K562 (cell line): ENCODE measurements at regions not wholly inside any gene's neighbourhood (a gene's known extent, or its start where the extent isn't known, plus 50 kb on each side); places are given as distances from the start of the nearest gene placed in this dataset.

Experiments used
- ATAC-seq: fragments of 200-7000 bp; cut with Tn5 transposase; 3 replicates; pipeline ENCODE4 v1.9.1; 2020; ENCODE audit warnings: moderate library complexity
- BruUV-seq: library from RNA; stranded (reverse); fragments of 400-500 nt; replicated peaks from 2 replicates; lab custom pipeline; 2021; lab: Mats Ljungman, UMichigan
- CTCF ChIA-PET: fragments of 300-600 bp; formaldehyde crosslinking; extraction: SDS; loops from one replicate; lab custom pipeline; 2021; ENCODE audit warnings: low intra/inter-chr PET ratio; lab: Yijun Ruan, JAX
- POLR2A ChIA-PET: fragments of 300-600, 350-650 bp; sonication (Branson Sonifier 250); formaldehyde crosslinking; extraction: SDS; loops from one replicate; lab custom pipeline; 2021; ENCODE audit warnings: antibody characterized with exemption, inconsistent platforms; lab: Yijun Ruan, JAX
- DNase-seq, 4 experiments: peaks; one replicate each; pipeline versions ENCODE4 v3.0.0 to v3.0.0-alpha.2; 2011 to 2018; ENCODE audit warnings: low spot score in 3 of 4, mixed read lengths in 3 of 4; ENCODE audit errors: extremely low read depth in 1 of 4
- FAIRE-seq: peaks from 2 replicates; lab custom pipeline; 2011; peaks lifted over from hg19 to GRCh38; lab: Jason Lieb, UNC
- H2AFZ ChIP-seq: 2 replicates; pipeline ENCODE4 v1.6.0; 2011; ENCODE audit warnings: low read depth, low read length, control low read depth, inconsistent platforms
- H3K27ac ChIP-seq: fragments of 200-600 bp; 3 replicates; pipeline ENCODE4 v1.8.0; 2011; ENCODE audit warnings: low read depth, mild to moderate bottlenecking, control low read depth, inconsistent platforms, low read length, moderate library complexity, mixed read lengths; ENCODE audit errors: extremely low read depth
- H3K27me3 ChIP-seq, 2 experiments: fragments of 300-600 bp in 1 of 2; 2 replicates in 1 of 2; 3 replicates in 1 of 2; pipeline versions ENCODE4 v1.6.0 to v1.8.0; 2011; ENCODE audit warnings: inconsistent platforms in 2 of 2, low read length in 2 of 2, mild to moderate bottlenecking in 1 of 2, mixed read lengths in 1 of 2, moderate library complexity in 1 of 2; ENCODE audit not compliant: control insufficient read depth in 2 of 2, insufficient read depth in 2 of 2
- H3K36me3 ChIP-seq: fragments of 300-600 bp; 3 replicates; pipeline ENCODE4 v1.8.0; 2011; ENCODE audit warnings: mild to moderate bottlenecking, low read length, inconsistent platforms; ENCODE audit not compliant: control insufficient read depth, insufficient read depth
- H3K4me1 ChIP-seq, 2 experiments: fragments of 200-600 bp in 1 of 2; replicated peaks in 1 of 2; 2 replicates in 1 of 2; 3 replicates in 1 of 2; pipeline versions ENCODE4 v1.5.1 to v1.8.0; 2011; ENCODE audit warnings: inconsistent platforms in 2 of 2, low read length in 2 of 2, mild to moderate bottlenecking in 1 of 2, mixed read lengths in 1 of 2, moderate library complexity in 1 of 2; ENCODE audit not compliant: control insufficient read depth in 2 of 2, insufficient read depth in 2 of 2
- H3K4me2 ChIP-seq: 2 replicates; pipeline ENCODE4 v1.6.1; 2011; ENCODE audit warnings: low read length, control low read depth, inconsistent platforms, mixed read lengths; ENCODE audit not compliant: insufficient read depth
- H3K4me3 ChIP-seq: fragments of 200-600 bp; sonication (generic), shearing (Covaris generic); 2 replicates; pipeline ENCODE4 v1.5.1; 2016; ENCODE audit warnings: control low read depth, inconsistent platforms
- H3K79me2 ChIP-seq: fragments of 200-600 bp; 3 replicates; pipeline ENCODE4 v1.8.0; 2011; ENCODE audit warnings: low read length, inconsistent platforms; ENCODE audit not compliant: control insufficient read depth, insufficient read depth
- H3K9ac ChIP-seq, 2 experiments: 2 replicates each; pipeline versions ENCODE4 v1.6.0 to v1.6.1; 2011; ENCODE audit warnings: low read depth in 2 of 2, low read length in 2 of 2, control low read depth in 1 of 2, inconsistent platforms in 1 of 2, mild to moderate bottlenecking in 1 of 2, mixed read lengths in 1 of 2; ENCODE audit not compliant: insufficient read depth in 1 of 2
- H3K9me1 ChIP-seq: one replicate; pipeline ENCODE4 v1.6.0; 2011; ENCODE audit warnings: inconsistent platforms, mild to moderate bottlenecking, low read length, moderate library complexity; ENCODE audit not compliant: control insufficient read depth, insufficient read depth
- H3K9me3 ChIP-seq: replicated peaks from 2 replicates; pipeline ENCODE4 v1.5.1; 2011; ENCODE audit warnings: low read depth, low read length, inconsistent platforms; ENCODE audit not compliant: control insufficient read depth, insufficient read depth
- H4K20me1 ChIP-seq: replicated peaks from 2 replicates; pipeline ENCODE4 v1.6.1; 2011; ENCODE audit warnings: low read length, inconsistent platforms, mixed read lengths; ENCODE audit not compliant: control insufficient read depth, insufficient read depth
- C11orf30 ChIP-seq: fragments of 450-650 bp; IDR thresholded peaks from 2 replicates; pipeline ENCODE4 v1.6.1; 2016; ENCODE audit warnings: low read depth, mild to moderate bottlenecking
- DIDO1 ChIP-seq: fragments of 450-650 bp; IDR thresholded peaks from 2 replicates; pipeline ENCODE4 v1.6.1; 2016; ENCODE audit warnings: low read depth, missing biosample characterization, missing genetic modification characterization
- EGR1 ChIP-seq: fragments of 450-650 bp; conservative IDR thresholded peaks from 2 replicates; pipeline ENCODE4 v1.6.1; 2017; ENCODE audit warnings: mild to moderate bottlenecking
- HSF4 ChIP-seq: fragments of 250-450 bp; sonication (Bioruptor Pico); IDR thresholded peaks from 2 replicates; pipeline ENCODE4 v2.1.2; 2022; ENCODE audit warnings: mild to moderate bottlenecking, moderate library complexity, borderline replicate concordance
- JUN ChIP-seq, 2 experiments: sonication (generic) in 1 of 2; formaldehyde crosslinking in 1 of 2; IDR thresholded peaks; 2 replicates each; pipeline versions ENCODE4 v1.6.1 to v1.8.0; 2012 to 2022; ENCODE audit warnings: borderline replicate concordance in 2 of 2, mild to moderate bottlenecking in 2 of 2, improper control_type of control experiment in 1 of 2, low read depth in 1 of 2, low read length in 1 of 2, missing genetic modification reagents in 1 of 2
- KLF16 ChIP-seq: IDR thresholded peaks from 2 replicates; pipeline ENCODE4 v1.6.1; 2016; ENCODE audit warnings: antibody characterized with exemption
- PURB ChIP-seq: sonication (generic); formaldehyde crosslinking; IDR thresholded peaks from 2 replicates; pipeline ENCODE4 v1.9.0; 2021; ENCODE audit warnings: low read depth, mild to moderate bottlenecking, missing genetic modification reagents
- TAF15 ChIP-seq: fragments of 200-400 bp; formaldehyde crosslinking; IDR thresholded peaks from 2 replicates; pipeline ENCODE4 v1.6.1; 2017; ENCODE audit warnings: mild to moderate bottlenecking, low read depth, low read length, moderate library complexity
- ZNF146 ChIP-seq: IDR thresholded peaks from one replicate; pipeline ENCODE4 v1.6.1; 2018; ENCODE audit warnings: missing compliant biosample characterization; ENCODE audit not compliant: unreplicated experiment
- ZNF384 ChIP-seq: IDR thresholded peaks from 2 replicates; pipeline ENCODE4 v1.6.1; 2012; ENCODE audit warnings: low read depth, low read length, improper control_type of control experiment
- WGBS: fragments of 100-300 bp; shearing (Covaris generic); methylation state at CpG from one replicate; pipeline ENCODE4 v1.1.6; 2016; ENCODE audit warnings: low coverage, mixed read lengths; ENCODE audit not compliant: insufficient coverage; ENCODE audit errors: missing lambda C conversion rate; 5-methylcytosine and 5-hydroxymethylcytosine counted together
- in situ Hi-C: fragments of 300-500 bp; cut with MboI; formaldehyde crosslinking; loops from 4 replicates; pipeline ENCODE4 v1.15.0; 2018; ENCODE audit warnings: inconsistent platforms, mixed read lengths
- intact Hi-C: fragments of 100-400 bp; cut with micrococcal nuclease; formaldehyde crosslinking; loops from 2 replicates; pipeline ENCODE4 v1.14.2; 2022
- TF ChIP-seq, protein P1 (sequence below): fragments of 250-450 bp; sonication (Bioruptor Pico); IDR thresholded peaks from 2 replicates; pipeline ENCODE4 v1.8.0; 2021; ENCODE audit warnings: mild to moderate bottlenecking, moderate library complexity

DNA sequence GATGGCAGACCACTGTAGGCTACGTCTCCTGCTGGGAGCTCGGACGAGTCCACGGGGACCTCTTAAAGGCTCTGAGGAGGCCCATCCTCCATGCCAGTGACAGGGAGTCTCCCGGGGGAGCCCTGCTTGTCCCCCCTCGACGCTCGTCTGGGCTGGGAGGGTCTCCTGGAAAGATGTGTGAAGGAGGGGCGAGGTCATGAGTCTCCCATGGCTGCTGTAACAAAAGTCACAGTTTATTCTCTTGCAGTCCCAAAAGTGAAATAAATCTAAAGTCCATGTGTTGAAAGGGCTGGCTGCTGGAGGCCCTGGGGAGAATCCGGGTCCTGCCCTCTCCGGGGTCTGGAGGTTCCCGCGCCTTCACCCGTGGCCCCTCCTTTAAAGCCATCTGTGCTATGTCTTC, 67.1 kb upstream of the GATA5 start (continued):
- TF ChIP-seq, protein P1, sequence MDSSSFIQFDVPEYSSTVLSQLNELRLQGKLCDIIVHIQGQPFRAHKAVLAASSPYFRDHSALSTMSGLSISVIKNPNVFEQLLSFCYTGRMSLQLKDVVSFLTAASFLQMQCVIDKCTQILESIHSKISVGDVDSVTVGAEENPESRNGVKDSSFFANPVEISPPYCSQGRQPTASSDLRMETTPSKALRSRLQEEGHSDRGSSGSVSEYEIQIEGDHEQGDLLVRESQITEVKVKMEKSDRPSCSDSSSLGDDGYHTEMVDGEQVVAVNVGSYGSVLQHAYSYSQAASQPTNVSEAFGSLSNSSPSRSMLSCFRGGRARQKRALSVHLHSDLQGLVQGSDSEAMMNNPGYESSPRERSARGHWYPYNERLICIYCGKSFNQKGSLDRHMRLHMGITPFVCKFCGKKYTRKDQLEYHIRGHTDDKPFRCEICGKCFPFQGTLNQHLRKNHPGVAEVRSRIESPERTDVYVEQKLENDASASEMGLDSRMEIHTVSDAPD (CRISPR knock-in tag) = no peak
- TF ChIP-seq PURB (CRISPR knock-in tag) = no peak
- no peak for TF ChIP-seq C11orf30
- TF ChIP-seq KLF16 = no peak

DNA sequence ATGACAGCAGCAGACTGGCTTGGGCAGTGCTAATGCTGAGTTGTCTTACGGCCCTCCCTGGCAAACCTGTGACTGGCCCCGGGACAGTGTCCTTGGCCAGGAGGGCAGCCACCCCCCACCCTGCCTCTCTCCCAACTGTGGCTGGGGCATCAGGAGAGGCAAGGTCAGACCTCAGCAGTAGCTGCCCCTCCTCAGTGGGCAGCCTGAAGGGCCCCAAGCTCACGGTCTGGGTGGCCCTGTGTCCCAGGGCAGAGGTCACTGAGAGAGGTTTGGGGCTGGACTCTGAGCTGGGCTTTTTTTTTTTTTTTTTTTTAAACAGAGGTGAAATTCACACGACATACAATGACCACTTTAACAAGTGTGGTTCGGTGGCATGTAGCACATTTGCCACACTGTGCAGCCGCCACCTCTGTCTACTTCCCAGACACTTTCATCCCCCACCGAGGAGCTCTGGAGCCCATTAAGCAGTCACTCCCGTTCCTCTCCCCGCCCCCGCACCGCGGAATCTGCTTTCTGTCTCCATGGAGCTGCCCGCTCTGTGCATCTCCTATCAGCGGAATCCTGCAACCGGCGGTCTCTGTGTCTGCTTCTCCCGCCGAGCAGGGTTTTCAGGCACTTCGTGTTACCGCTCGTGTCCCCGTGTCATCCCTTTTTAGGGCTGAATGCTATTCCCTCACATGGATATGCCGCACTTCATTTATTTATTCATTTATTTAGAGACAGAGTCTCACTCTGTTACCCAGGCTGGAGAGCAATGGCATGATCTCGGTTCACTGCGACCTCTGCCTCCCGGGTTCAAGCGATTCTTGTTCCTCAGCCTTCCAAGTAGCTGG, 67.9 kb upstream of the GATA5 start:
- POLR2A ChIA-PET = interaction anchor here (0.9 to 2.1 kb wide), 2 partner anchors 10 to 14 kb away, joined by 3 to 8 read pairs; no protein-coding TSS in a partner anchor

More for the DNA sequence above, 67.9 kb upstream of the GATA5 start:
- FAIRE-seq (no peak), DNase-seq (no peak), ATAC-seq (no peak)
- BruUV-seq = no TSS peak
- WGBS = 34% methylated on average over 26 of the region's 27 CpGs
- CTCF ChIA-PET = interaction anchor here (0.7 kb wide), 1 partner anchor 500 kb away, joined by 3 read pairs; no protein-coding TSS in a partner anchor
- H2AFZ ChIP-seq = no peak overlapping the region
- in situ Hi-C loops = no loop called here
- no peak overlapping the region for H3K9ac ChIP-seq
- H3K36me3 ChIP-seq = no peaks in the 10 kb centered on the region
- peaks cover 5% of the 10 kb centered on the region; the same call in 1 of the 2 replicates for H3K9me3 ChIP-seq
- peaks cover 2% of the 10 kb centered on the region for H3K9me1 ChIP-seq
- H3K4me1 ChIP-seq = peaks cover 0 to 53% of the 10 kb centered on the region in 2 experiments; a peak in 2 of 5 replicates
- no peak overlapping the region for H3K4me3 ChIP-seq
- peaks cover 5 to 26% of the 10 kb centered on the region in 2 experiments; a peak in 4 of 5 replicates for H3K27me3 ChIP-seq
- no peak overlapping the region for H3K4me2 ChIP-seq
- TF ChIP-seq JUN (IDR thresholded peaks at IDR 0.05; ENCODE audit: borderline replicate concordance, low read depth, low read length) (no peak), JUN (CRISPR knock-in tag; IDR thresholded peaks at IDR 0.05; ENCODE audit: borderline replicate concordance) (no peak), DIDO1 (tag) (no peak), ZNF384 (no peak), EGR1 (peak; percentile 76), ZNF146 (CRISPR knock-in tag) (peak; percentile 60), HSF4 (no peak), TAF15 (no peak)
- intact Hi-C loops = no loop called here
- no peak overlapping the region for H3K27ac ChIP-seq
- no peaks in the 10 kb centered on the region for H4K20me1 ChIP-seq
- no peaks in the 10 kb centered on the region for H3K79me2 ChIP-seq
